ENCODE measurements at regions not wholly inside any gene's neighbourhood (a gene's known extent, or its start where the extent isn't known, plus 50 kb on each side); places are given as distances from the start of the nearest gene placed in this dataset.

GRCh38 chr16:26531290-26531730 is 535.4 kb upstream of the C16orf82 start:
- Histone ChIP-seq H2AFZ (ENCODE audit: low read length) (no peak overlapping the region), H3K9me3 (ENCODE audit: control insufficient read depth, insufficient read depth, low read depth, low read length) (no peaks in the 10 kb centered on the region), H3K4me2 (ENCODE audit: extremely low read depth, insufficient read depth, low read length) (no peak overlapping the region), H3K4me1 (ENCODE audit: control insufficient read depth, extremely low read depth, insufficient read depth, low read length) (no peaks in the 10 kb centered on the region), H3K27ac (ENCODE audit: insufficient read depth, low read length) (no peak overlapping the region), H3K36me3 (ENCODE audit: control insufficient read depth, insufficient read depth, low read length) (no peaks in the 10 kb centered on the region), H4K20me1 (ENCODE audit: control insufficient read depth, extremely low read depth, insufficient read depth, low read length) (no peaks in the 10 kb centered on the region), H3K9ac (ENCODE audit: insufficient read depth, low read length) (no peak overlapping the region), H3K79me2 (ENCODE audit: control insufficient read depth, insufficient read depth, low read length) (no peaks in the 10 kb centered on the region), H3K27me3 (ENCODE audit: control insufficient read depth, insufficient read depth, low read length) (no peaks in the 10 kb centered on the region), H3K4me3 (replicated peaks in 1 of 4; ENCODE audit: control extremely low read depth in 1 of 4, insufficient read depth in 1 of 4, low read depth in 3 of 4, low read length in 4 of 4) (no peak overlapping the region)
- no peak for TF ChIP-seq CTCF (conservative IDR thresholded peaks at IDR 0.05 in 1 of 2, IDR thresholded peaks at IDR 0.05 in 1 of 2; ENCODE audit: low read depth in 1 of 2, low read length in 2 of 2)
- no peak for TF ChIP-seq EZH2 (IDR thresholded peaks at IDR 0.05; ENCODE audit: low read length, missing control alignments)
- DNase-seq (ENCODE audit: low read depth in 2 of 2): no peak

- H3K27me3 ChIP-seq (ENCODE audit: control insufficient read depth, insufficient read depth, low read length): no peaks in the 10 kb centered on the region
- H3K9me3 ChIP-seq (ENCODE audit: control insufficient read depth, insufficient read depth, low read depth, low read length): no peaks in the 10 kb centered on the region
- no peaks in the 10 kb centered on the region for H3K79me2 ChIP-seq (ENCODE audit: control insufficient read depth, insufficient read depth, low read length)
- no peak overlapping the region for H2AFZ ChIP-seq (ENCODE audit: low read length)
- DNase-seq (ENCODE audit: low read depth in 2 of 2): no peak
- no peak overlapping the region for H3K9ac ChIP-seq (ENCODE audit: insufficient read depth, low read length)
- no peak overlapping the region for H3K4me3 ChIP-seq (replicated peaks in 1 of 4; ENCODE audit: control extremely low read depth in 1 of 4, insufficient read depth in 1 of 4, low read depth in 3 of 4, low read length in 4 of 4)
- H3K36me3 ChIP-seq (ENCODE audit: control insufficient read depth, insufficient read depth, low read length): no peaks in the 10 kb centered on the region
- H3K27ac ChIP-seq (ENCODE audit: insufficient read depth, low read length): no peak overlapping the region
- no peaks in the 10 kb centered on the region for H3K4me1 ChIP-seq (ENCODE audit: control insufficient read depth, extremely low read depth, insufficient read depth, low read length)
- no peak overlapping the region for H3K4me2 ChIP-seq (ENCODE audit: extremely low read depth, insufficient read depth, low read length)
- no peak for TF ChIP-seq CTCF (conservative IDR thresholded peaks at IDR 0.05 in 1 of 2, IDR thresholded peaks at IDR 0.05 in 1 of 2; ENCODE audit: low read depth in 1 of 2, low read length in 2 of 2)
- no peak for TF ChIP-seq EZH2 (IDR thresholded peaks at IDR 0.05; ENCODE audit: low read length, missing control alignments)
- H4K20me1 ChIP-seq (ENCODE audit: control insufficient read depth, extremely low read depth, insufficient read depth, low read length): no peaks in the 10 kb centered on the region
Measured at GRCh38 chr16:26532456-26532855, 534.3 kb upstream of the C16orf82 start.

- Histone ChIP-seq H3K4me2 (ENCODE audit: extremely low read depth, insufficient read depth, low read length) (no peak overlapping the region), H3K4me3 (replicated peaks in 1 of 4; ENCODE audit: control extremely low read depth in 1 of 4, insufficient read depth in 1 of 4, low read depth in 3 of 4, low read length in 4 of 4) (no peak overlapping the region), H3K36me3 (ENCODE audit: control insufficient read depth, insufficient read depth, low read length) (no peaks in the 10 kb centered on the region), H3K79me2 (ENCODE audit: control insufficient read depth, insufficient read depth, low read length) (no peaks in the 10 kb centered on the region), H4K20me1 (ENCODE audit: control insufficient read depth, extremely low read depth, insufficient read depth, low read length) (no peaks in the 10 kb centered on the region), H3K9ac (ENCODE audit: insufficient read depth, low read length) (no peak overlapping the region), H3K27me3 (ENCODE audit: control insufficient read depth, insufficient read depth, low read length) (no peaks in the 10 kb centered on the region), H2AFZ (ENCODE audit: low read length) (no peak overlapping the region), H3K27ac (ENCODE audit: insufficient read depth, low read length) (no peak overlapping the region), H3K4me1 (ENCODE audit: control insufficient read depth, extremely low read depth, insufficient read depth, low read length) (no peaks in the 10 kb centered on the region), H3K9me3 (ENCODE audit: control insufficient read depth, insufficient read depth, low read depth, low read length) (no peaks in the 10 kb centered on the region)
- TF ChIP-seq CTCF (conservative IDR thresholded peaks at IDR 0.05 in 1 of 2, IDR thresholded peaks at IDR 0.05 in 1 of 2; ENCODE audit: low read depth in 1 of 2, low read length in 2 of 2) (no peak), EZH2 (IDR thresholded peaks at IDR 0.05; ENCODE audit: low read length, missing control alignments) (no peak)
- DNase-seq (ENCODE audit: low read depth in 2 of 2): no peak
Measured at GRCh38 chr16:26542198-26542597, 524.5 kb upstream of the C16orf82 start.

All from fibroblast of lung (primary cell).